ENCODE measurements at regions not wholly inside any gene's neighbourhood (a gene's known extent, or its start where the extent isn't known, plus 50 kb on each side); places are given as distances from the start of the nearest gene placed in this dataset.

DNA sequence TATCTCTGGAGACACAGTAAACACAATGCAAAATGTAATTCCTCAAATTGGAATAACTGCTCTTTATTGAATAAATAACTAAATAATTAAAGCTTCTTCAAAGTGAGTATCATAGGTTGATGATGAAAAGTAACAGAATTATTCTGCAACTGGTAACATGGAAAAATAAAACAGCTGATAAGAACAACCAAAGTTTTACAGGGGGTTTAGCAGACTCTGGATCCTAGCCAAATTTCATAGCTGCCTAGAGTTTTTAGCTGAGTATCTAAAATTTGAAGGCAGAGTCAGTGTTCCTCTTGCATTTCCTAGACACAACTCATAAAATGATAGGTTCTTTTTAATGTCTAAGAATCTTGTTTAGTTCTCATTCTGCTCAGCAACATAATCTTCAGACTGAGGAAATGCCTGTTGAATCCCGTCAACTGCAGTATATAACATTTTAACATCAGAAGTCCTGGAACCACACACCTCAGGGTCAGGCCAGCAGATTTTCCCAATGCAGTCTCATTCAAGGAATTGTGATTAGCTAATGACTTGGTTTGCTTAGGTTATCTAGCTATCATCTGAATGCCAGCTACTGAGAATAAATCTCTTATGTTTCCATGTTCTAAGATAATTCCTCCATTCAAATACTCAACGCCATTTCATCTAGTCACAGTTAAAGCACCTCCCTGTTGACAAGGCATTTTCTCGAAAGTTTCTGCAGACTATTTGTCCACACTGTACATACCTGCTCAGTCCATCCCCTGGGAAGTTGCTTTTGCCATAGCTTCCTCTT, 411.6 kb downstream of the BCAT1 start:
- peak overlapping the region; percentile 63 for H3K4me2 ChIP-seq
- 57% methylated on average over 3 of the region's 3 CpGs for WGBS (ENCODE audit: low lambda C conversion rate, missing lambda C conversion rate)
- H4K20me1 ChIP-seq (ENCODE audit: insufficient read depth, poor library complexity, severe bottlenecking) = no peaks in the 10 kb centered on the region
- H3K36me3 ChIP-seq (replicated peaks; ENCODE audit: insufficient read depth, low read depth) = no peaks in the 10 kb centered on the region
- H3K4me1 ChIP-seq (ENCODE audit: insufficient read depth) = peaks cover 14% of the 10 kb centered on the region
- no peak overlapping the region for H3K4me3 ChIP-seq
- no peaks in the 10 kb centered on the region for H3K9me3 ChIP-seq (ENCODE audit: low read depth)
- H3K27me3 ChIP-seq = no peaks in the 10 kb centered on the region
- no peaks in the 10 kb centered on the region for H3K9me2 ChIP-seq (replicated peaks; ENCODE audit: insufficient read depth)
- H3K27ac ChIP-seq = peak overlapping the region; percentile 73
- TF ChIP-seq, protein P1, sequence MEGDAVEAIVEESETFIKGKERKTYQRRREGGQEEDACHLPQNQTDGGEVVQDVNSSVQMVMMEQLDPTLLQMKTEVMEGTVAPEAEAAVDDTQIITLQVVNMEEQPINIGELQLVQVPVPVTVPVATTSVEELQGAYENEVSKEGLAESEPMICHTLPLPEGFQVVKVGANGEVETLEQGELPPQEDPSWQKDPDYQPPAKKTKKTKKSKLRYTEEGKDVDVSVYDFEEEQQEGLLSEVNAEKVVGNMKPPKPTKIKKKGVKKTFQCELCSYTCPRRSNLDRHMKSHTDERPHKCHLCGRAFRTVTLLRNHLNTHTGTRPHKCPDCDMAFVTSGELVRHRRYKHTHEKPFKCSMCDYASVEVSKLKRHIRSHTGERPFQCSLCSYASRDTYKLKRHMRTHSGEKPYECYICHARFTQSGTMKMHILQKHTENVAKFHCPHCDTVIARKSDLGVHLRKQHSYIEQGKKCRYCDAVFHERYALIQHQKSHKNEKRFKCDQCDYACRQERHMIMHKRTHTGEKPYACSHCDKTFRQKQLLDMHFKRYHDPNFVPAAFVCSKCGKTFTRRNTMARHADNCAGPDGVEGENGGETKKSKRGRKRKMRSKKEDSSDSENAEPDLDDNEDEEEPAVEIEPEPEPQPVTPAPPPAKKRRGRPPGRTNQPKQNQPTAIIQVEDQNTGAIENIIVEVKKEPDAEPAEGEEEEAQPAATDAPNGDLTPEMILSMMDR (IDR thresholded peaks at IDR 0.05; ENCODE audit: poor library complexity) = no peak
- TF ChIP-seq EZH2 (IDR thresholded peaks at IDR 0.05; ENCODE audit: borderline replicate concordance) = no peak
- TF ChIP-seq EZH2phosphoT487 (IDR thresholded peaks at IDR 0.05; ENCODE audit: low read depth, severe bottlenecking, unreplicated experiment) = no peak
- peak; percentile 34 for DNase-seq (ENCODE audit: low spot score)
- H3K79me2 ChIP-seq = peaks cover 31% of the 10 kb centered on the region
- no peak overlapping the region for H2AFZ ChIP-seq

DNA sequence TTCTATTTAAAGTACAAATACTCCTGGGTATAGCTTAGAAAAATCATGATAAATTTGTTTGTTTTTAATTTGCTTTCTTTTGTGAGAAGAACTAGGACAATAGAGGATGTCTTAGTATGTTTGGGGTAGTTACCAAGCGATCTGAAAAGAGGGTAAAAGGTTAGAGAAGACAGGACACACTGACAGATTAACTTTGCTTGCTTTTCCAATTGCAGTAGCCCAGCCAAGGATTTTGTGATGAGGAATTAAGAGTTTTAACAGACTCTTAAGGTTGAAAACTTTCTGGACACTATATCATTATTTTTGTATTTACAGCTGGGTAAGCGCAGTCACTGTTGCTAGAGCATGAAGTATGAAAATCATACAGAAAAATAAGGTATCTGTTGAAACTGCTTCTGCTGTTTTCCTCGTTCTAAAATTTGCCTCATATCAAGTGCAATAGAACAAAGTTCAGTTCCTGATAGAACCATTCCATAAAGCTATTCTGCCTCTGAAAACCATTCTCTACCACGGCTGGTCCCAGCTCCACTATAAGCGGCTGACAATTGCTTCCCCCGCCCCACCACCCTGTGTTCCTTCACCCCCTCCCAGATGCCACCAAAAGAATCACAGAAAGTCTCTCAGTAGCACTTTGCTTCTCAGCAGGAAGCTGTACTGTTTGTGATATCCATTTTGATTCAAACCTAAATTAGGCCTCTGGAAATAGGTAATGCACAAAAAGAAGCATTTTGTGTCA, 413.4 kb downstream of the BCAT1 start:
- no peak overlapping the region for H3K4me3 ChIP-seq
- DNase-seq (ENCODE audit: low spot score) = no peak
- H3K4me1 ChIP-seq (ENCODE audit: insufficient read depth) = peaks cover 14% of the 10 kb centered on the region
- no peaks in the 10 kb centered on the region for H3K9me3 ChIP-seq (ENCODE audit: low read depth)
- H3K9me2 ChIP-seq (replicated peaks; ENCODE audit: insufficient read depth) = no peaks in the 10 kb centered on the region
- H3K27ac ChIP-seq = peak overlapping the region; percentile 73
- H3K4me2 ChIP-seq = peak overlapping the region; percentile 63
- TF ChIP-seq, protein P1 (IDR thresholded peaks at IDR 0.05; ENCODE audit: poor library complexity) = no peak
- TF ChIP-seq EZH2 (IDR thresholded peaks at IDR 0.05; ENCODE audit: borderline replicate concordance) = no peak
- TF ChIP-seq EZH2phosphoT487 (IDR thresholded peaks at IDR 0.05; ENCODE audit: low read depth, severe bottlenecking, unreplicated experiment) = no peak
- 58% methylated on average over 6 of the region's 6 CpGs for WGBS (ENCODE audit: low lambda C conversion rate, missing lambda C conversion rate)
- H3K79me2 ChIP-seq = peaks cover 26% of the 10 kb centered on the region
- H4K20me1 ChIP-seq (ENCODE audit: insufficient read depth, poor library complexity, severe bottlenecking) = no peaks in the 10 kb centered on the region
- H3K27me3 ChIP-seq = no peaks in the 10 kb centered on the region
- H3K36me3 ChIP-seq (replicated peaks; ENCODE audit: insufficient read depth, low read depth) = no peaks in the 10 kb centered on the region
- H2AFZ ChIP-seq = peak overlapping the region; percentile 10

DNA sequence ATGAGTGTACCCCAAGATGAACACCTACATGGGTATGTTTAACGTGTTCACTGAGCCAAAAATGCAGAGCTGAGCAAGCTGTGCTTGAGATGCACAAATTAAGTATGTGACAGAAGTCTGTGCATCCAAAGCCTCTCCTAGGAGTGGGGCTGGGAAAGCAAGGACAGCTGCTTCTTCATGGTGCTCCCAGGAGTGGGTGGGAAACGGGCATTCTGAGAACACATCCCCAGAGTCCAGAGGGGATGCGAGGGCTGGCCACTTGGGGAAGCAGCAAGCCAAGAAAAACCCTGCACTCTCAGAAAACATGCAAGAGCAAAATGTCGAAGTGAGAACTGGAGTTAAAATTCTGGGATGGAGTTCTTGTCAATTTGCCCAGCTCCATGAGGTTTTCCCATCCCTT, 414.3 kb downstream of the BCAT1 start:
- Histone ChIP-seq H3K4me2 (peak overlapping the region; percentile 63), H3K27me3 (no peaks in the 10 kb centered on the region), H3K27ac (no peak overlapping the region), H4K20me1 (ENCODE audit: insufficient read depth, poor library complexity, severe bottlenecking) (no peaks in the 10 kb centered on the region), H3K9me3 (ENCODE audit: low read depth) (no peaks in the 10 kb centered on the region), H3K36me3 (replicated peaks; ENCODE audit: insufficient read depth, low read depth) (no peaks in the 10 kb centered on the region), H3K79me2 (peaks cover 22% of the 10 kb centered on the region), H3K4me1 (ENCODE audit: insufficient read depth) (peaks cover 14% of the 10 kb centered on the region), H3K9me2 (replicated peaks; ENCODE audit: insufficient read depth) (no peaks in the 10 kb centered on the region), H2AFZ (no peak overlapping the region), H3K4me3 (no peak overlapping the region)
- no peak for DNase-seq (ENCODE audit: low spot score)
- WGBS (ENCODE audit: low lambda C conversion rate, missing lambda C conversion rate) = 84% methylated on average over 4 of the region's 4 CpGs
- TF ChIP-seq, protein P1 (IDR thresholded peaks at IDR 0.05; ENCODE audit: poor library complexity) = no peak
- TF ChIP-seq EZH2phosphoT487 (IDR thresholded peaks at IDR 0.05; ENCODE audit: low read depth, severe bottlenecking, unreplicated experiment) = no peak
- TF ChIP-seq EZH2 (IDR thresholded peaks at IDR 0.05; ENCODE audit: borderline replicate concordance) = no peak
